Activated naive CD4-positive, alpha-beta T cell treated with anti-CD3 and anti-CD28 coated beads, Interleukin-2, amount 50 U/mL, for 72 hours (primary cell): ENCODE measurements at regions not wholly inside any gene's neighbourhood (a gene's known extent, or its start where the extent isn't known, plus 50 kb on each side); places are given as distances from the start of the nearest gene placed in this dataset.
A peak's percentile ranks its signal among the peaks of the same experiment; 100 is the strongest.

Experiments used
- ATAC-seq, 2 donors: fragments of 150-1000 bp; cut with Tn5 transposase; 2 replicates each; pipeline ENCODE4 v1.10.0; 2021; ENCODE audit warnings: mild to moderate bottlenecking in 2 of 2, moderate library complexity in 2 of 2
- DNase-seq, 2 donors: peaks; one replicate each; pipeline ENCODE4 v3.0.0; 2021 to 2022; ENCODE audit warnings: low spot score in 2 of 2
- H3K27ac Mint-ChIP-seq, 2 donors: one replicate each; pipeline ENCODE4 v1.8.0; 2022; ENCODE audit warnings: mild to moderate bottlenecking in 2 of 2, mixed read lengths in 2 of 2
- H3K36me3 Mint-ChIP-seq, 2 donors: one replicate each; pipeline ENCODE4 v1.8.0; 2022; ENCODE audit warnings: mixed read lengths in 2 of 2
- H3K9me3 Mint-ChIP-seq, 2 donors: one replicate each; pipeline ENCODE4 v1.8.0; 2022; ENCODE audit warnings: mixed read lengths in 2 of 2

DNA sequence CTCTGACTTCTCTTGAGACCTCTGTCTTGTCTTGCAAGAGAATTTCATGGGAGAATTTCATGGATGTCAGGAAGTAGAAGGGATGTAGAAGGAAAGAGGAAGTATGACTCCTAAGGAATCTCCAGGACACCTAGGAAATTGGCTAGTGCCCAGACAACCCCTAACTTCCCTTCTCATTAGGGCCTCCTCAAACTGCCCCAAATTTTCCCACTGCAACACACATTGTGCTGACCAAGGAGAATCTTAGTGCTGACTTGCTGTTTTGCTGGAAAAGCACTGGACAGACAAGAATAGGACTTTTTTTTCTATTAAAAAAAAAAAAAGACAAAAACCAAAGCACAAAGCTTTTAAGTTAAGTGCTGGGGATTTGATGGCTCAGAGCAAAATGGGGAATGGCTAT lies 236.1 kb upstream of the CADM1 start:
- ATAC-seq (no peak), DNase-seq (no peak)
- Mint-ChIP-seq H3K36me3 (peaks cover 0 to 4% of the 10 kb centered on the region in 2 donors), H3K27ac (no peak overlapping the region), H3K9me3 (peaks cover 4 to 8% of the 10 kb centered on the region in 2 donors)

- Mint-ChIP-seq H3K27ac (no peak overlapping the region), H3K9me3 (peaks cover 4 to 8% of the 10 kb centered on the region in 2 donors), H3K36me3 (peaks cover 0 to 4% of the 10 kb centered on the region in 2 donors)
- no peak for DNase-seq
- no peak for ATAC-seq
Observed at GRCh38 chr11:115739878-115740277, 235.7 kb upstream of the CADM1 start.

GRCh38 chr11:115739146-115739545 lies 234.9 kb upstream of the CADM1 start:
- ATAC-seq (no peak), DNase-seq (no peak)
- H3K27ac Mint-ChIP-seq: no peak overlapping the region
- peaks cover 0 to 4% of the 10 kb centered on the region in 2 donors for H3K36me3 Mint-ChIP-seq
- H3K9me3 Mint-ChIP-seq: peaks cover 4 to 8% of the 10 kb centered on the region in 2 donors

GRCh38 chr11:115737875-115738274 lies 233.7 kb upstream of the CADM1 start:
- no peak for ATAC-seq
- DNase-seq: no peak
- Mint-ChIP-seq H3K27ac (no peak overlapping the region), H3K36me3 (peaks cover 0 to 4% of the 10 kb centered on the region in 2 donors), H3K9me3 (peaks cover 4 to 8% of the 10 kb centered on the region in 2 donors)

GRCh38 chr11:115736146-115736545 lies 231.9 kb upstream of the CADM1 start:
- peaks cover 0 to 1% of the 10 kb centered on the region in 2 donors for H3K36me3 Mint-ChIP-seq
- H3K27ac Mint-ChIP-seq: no peak overlapping the region
- peaks cover under 1 to 4% of the 10 kb centered on the region in 2 donors for H3K9me3 Mint-ChIP-seq
- DNase-seq (no peak), ATAC-seq (no peak)

DNA sequence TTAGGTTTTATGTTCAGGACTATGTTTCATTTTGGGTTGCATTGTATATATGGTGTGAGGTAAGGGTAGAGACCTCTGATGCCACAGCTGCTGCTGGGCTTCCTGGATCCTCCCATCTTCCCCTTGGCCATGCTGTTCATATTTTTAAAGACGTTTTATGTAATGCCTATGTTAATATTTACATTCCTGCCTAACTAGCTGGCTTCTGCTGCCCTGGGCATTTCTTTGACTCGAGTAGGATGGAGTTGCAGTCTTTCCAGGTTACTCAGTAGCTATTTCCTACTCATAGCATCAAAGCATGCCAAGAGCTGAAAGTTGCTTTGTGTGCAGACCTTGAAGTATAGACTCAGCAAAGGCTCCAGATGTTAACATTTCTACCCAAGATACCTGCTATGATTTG lies 220.5 kb upstream of the CADM1 start:
- ATAC-seq (no peak), DNase-seq (no peak)
- Mint-ChIP-seq H3K9me3 (peaks cover 5 to 13% of the 10 kb centered on the region in 2 donors), H3K27ac (no peak overlapping the region), H3K36me3 (no peaks in the 10 kb centered on the region)

DNA sequence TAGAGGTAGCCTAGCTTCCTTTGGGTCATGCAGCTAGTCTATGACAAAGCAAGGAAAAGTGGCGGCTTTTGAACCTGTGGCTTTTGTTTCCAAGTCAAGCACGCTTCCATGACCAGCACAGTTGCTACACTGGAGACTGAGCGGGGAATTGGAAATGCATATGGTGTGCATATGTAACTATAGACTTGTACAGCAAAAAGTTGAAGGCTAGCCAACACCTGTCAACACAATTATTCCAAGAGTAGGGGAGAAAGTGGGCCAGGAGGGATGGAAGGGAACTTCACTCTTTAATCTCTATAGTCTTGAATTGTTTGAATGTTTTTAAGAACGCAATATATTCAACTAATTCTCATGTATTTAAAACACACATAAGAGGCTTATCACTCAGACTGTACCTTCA lies 218.5 kb upstream of the CADM1 start:
- H3K36me3 Mint-ChIP-seq: no peaks in the 10 kb centered on the region
- ATAC-seq (no peak), DNase-seq (no peak)
- no peak overlapping the region for H3K27ac Mint-ChIP-seq
- H3K9me3 Mint-ChIP-seq: peaks cover 5 to 13% of the 10 kb centered on the region in 2 donors

- Mint-ChIP-seq H3K27ac (no peak overlapping the region), H3K9me3 (peaks cover 3 to 9% of the 10 kb centered on the region in 2 donors), H3K36me3 (no peaks in the 10 kb centered on the region)
- DNase-seq (no peak), ATAC-seq (no peak)
Observed at GRCh38 chr11:115721296-115721995, 217.2 kb upstream of the CADM1 start.

DNA sequence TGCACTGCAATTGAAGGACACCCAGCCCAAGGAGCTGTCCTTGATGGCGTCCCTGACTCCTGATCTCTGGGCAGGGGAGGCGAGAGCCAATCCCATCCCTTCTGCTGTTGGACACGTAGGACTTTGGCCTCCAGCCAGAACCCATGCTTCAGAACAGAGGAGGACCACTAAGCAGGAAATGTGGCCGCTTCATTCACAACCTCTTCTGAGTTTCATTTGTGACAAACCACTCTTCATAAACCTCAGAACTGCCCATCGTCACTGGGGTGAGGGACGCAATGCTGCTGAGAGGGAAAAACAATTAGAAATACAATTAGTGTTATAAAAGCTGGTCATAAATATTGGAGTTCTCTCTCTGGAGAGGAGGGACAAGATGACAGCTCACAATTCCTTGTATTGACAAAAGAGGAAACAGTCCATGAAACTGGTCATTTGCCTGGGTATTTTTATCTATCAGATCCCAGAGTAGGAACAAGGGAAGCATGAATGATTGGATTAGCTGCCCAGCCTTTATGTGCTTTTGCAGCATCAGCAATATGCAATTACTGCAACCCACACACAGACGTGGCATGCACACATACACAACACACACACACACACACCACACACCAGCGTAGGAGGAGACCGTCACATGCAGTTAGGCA lies 216.5 kb upstream of the CADM1 start:
- no peak for ATAC-seq
- Mint-ChIP-seq H3K27ac (no peak overlapping the region), H3K9me3 (peaks cover 3 to 7% of the 10 kb centered on the region in 2 donors), H3K36me3 (no peaks in the 10 kb centered on the region)
- DNase-seq: no peak

DNA sequence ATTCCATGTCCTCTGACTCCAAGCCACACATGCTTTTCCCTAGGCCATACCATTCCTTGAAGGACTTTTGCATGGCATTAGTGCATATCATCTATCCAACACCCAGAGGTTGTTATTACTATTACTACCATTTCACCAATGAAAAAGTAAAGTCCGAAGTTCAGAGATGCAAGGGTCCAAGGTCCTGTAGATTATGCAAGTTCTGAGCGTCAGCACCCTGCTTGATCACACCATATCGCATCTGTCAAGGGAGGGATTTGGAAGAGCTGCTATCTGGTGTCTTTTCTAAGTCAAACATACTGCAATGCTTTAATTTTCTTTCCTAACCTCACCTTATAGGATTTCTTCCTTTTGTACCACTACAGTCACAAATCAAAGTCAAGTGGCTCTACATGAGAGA lies 214.7 kb upstream of the CADM1 start:
- Mint-ChIP-seq H3K27ac (no peak overlapping the region), H3K36me3 (no peaks in the 10 kb centered on the region), H3K9me3 (peaks cover 0 to 5% of the 10 kb centered on the region in 2 donors)
- no peak for DNase-seq
- ATAC-seq: no peak

- no peak for DNase-seq
- no peaks in the 10 kb centered on the region for H3K36me3 Mint-ChIP-seq
- H3K9me3 Mint-ChIP-seq: peaks cover 0 to 5% of the 10 kb centered on the region in 2 donors
- ATAC-seq: no peak
- H3K27ac Mint-ChIP-seq: no peak overlapping the region
Observed at GRCh38 chr11:115718106-115718505, 213.9 kb upstream of the CADM1 start.

- DNase-seq: no peak
- H3K27ac Mint-ChIP-seq: peak overlapping the region in 1 of 2 donors; percentile 22
- no peak for ATAC-seq
- H3K36me3 Mint-ChIP-seq: no peaks in the 10 kb centered on the region
- peaks cover 0 to 5% of the 10 kb centered on the region in 2 donors for H3K9me3 Mint-ChIP-seq
Observed at GRCh38 chr11:115716601-115717529, 212.7 kb upstream of the CADM1 start.

- no peak for ATAC-seq
- no peaks in the 10 kb centered on the region for H3K36me3 Mint-ChIP-seq
- DNase-seq: no peak
- peaks cover 0 to 5% of the 10 kb centered on the region in 2 donors for H3K9me3 Mint-ChIP-seq
- H3K27ac Mint-ChIP-seq: no peak overlapping the region
Observed at GRCh38 chr11:115716080-115716479, 211.9 kb upstream of the CADM1 start.

GRCh38 chr11:115715251-115715770 lies 211.1 kb upstream of the CADM1 start:
- H3K9me3 Mint-ChIP-seq: peaks cover 0 to 5% of the 10 kb centered on the region in 2 donors
- no peaks in the 10 kb centered on the region for H3K36me3 Mint-ChIP-seq
- no peak overlapping the region for H3K27ac Mint-ChIP-seq
- ATAC-seq (no peak), DNase-seq (no peak)

- H3K27ac Mint-ChIP-seq: no peak overlapping the region
- ATAC-seq (no peak), DNase-seq (no peak)
- peaks cover 5 to 7% of the 10 kb centered on the region in 2 donors for H3K9me3 Mint-ChIP-seq
- H3K36me3 Mint-ChIP-seq: no peaks in the 10 kb centered on the region
Observed at GRCh38 chr11:115712296-115712695, 208.1 kb upstream of the CADM1 start.

DNA sequence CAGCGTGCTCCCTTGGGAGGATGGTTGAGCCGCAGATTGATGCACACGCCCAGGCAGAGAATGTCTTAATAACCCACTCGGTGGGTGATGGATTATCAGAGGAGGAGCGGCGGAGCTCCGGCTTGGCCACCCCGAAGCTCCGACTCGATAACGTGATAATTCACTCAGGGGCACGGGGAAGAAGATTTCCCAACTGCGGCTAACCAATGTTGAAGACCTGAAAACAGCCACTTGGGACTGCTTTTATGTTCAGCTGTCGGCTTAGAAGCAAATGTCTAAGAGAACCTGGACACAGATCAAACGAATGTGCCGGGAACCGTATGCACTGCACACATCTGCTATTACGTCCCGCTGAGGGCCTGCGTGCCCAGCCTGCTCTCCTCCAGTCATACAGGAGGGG lies 206.8 kb upstream of the CADM1 start:
- ATAC-seq: no peak

DNA sequence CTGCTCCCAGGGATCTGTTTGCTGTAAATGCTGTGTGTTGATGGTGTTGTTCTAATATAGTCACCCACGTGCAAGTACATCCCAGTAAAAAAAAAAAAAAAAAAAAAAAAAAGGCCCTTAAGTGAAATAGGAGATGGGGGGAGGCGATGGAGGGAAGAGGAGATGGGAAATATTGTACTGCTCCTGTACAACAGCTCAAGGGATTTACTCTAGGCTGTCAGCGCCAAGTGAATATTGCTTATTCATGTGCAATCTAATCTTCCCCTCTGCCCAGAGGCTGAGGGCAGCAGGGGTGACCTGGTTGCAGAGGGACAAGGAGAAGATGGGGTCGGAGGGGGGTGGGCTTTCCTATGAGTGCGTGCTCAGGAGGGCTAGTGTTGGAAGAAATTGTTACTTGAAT lies 206.2 kb upstream of the CADM1 start:
- H3K36me3 Mint-ChIP-seq: no peaks in the 10 kb centered on the region
- H3K27ac Mint-ChIP-seq: no peak overlapping the region
- DNase-seq (no peak), ATAC-seq (no peak)
- peaks cover 0 to 11% of the 10 kb centered on the region in 2 donors for H3K9me3 Mint-ChIP-seq

More for the DNA sequence above, 206.8 kb upstream of the CADM1 start:
- Mint-ChIP-seq H3K9me3 (peaks cover 5 to 7% of the 10 kb centered on the region in 2 donors), H3K27ac (no peak overlapping the region), H3K36me3 (no peaks in the 10 kb centered on the region)
- DNase-seq: no peak
